GM12872 (cell line): ENCODE measurements at regions not wholly inside any gene's neighbourhood (a gene's known extent, or its start where the extent isn't known, plus 50 kb on each side); places are given as distances from the start of the nearest gene placed in this dataset.

ENCODE experiments used
- CTCF ChIP-seq: IDR thresholded peaks from 3 replicates; pipeline ENCODE4 v1.5.1; 2011; ENCODE audit warnings: low read depth, mild to moderate bottlenecking, low read length, moderate library complexity; ENCODE audit not compliant: insufficient read depth

- no peak for TF ChIP-seq CTCF
Measured at GRCh38 chr5:52682492-52682891, 105.2 kb upstream of the ITGA1 start.

- no peak for TF ChIP-seq CTCF
Measured at GRCh38 chr5:52684051-52684450, 103.7 kb upstream of the ITGA1 start.

- TF ChIP-seq CTCF = no peak
Measured at GRCh38 chr5:52685566-52685965, 102.2 kb upstream of the ITGA1 start.

- TF ChIP-seq CTCF = no peak
Measured at GRCh38 chr5:52685971-52686370, 101.7 kb upstream of the ITGA1 start.

- no peak for TF ChIP-seq CTCF
Measured at GRCh38 chr5:52690236-52690768, 97.4 kb upstream of the ITGA1 start.

- TF ChIP-seq CTCF = no peak
Measured at GRCh38 chr5:52692039-52692438, 95.7 kb upstream of the ITGA1 start.

GRCh38 chr5:52692606-52693005, 95.1 kb upstream of the ITGA1 start:
- TF ChIP-seq CTCF = no peak
